Dedifferentiated amniotic fluid mesenchymal stem cell (primary cell): ENCODE measurements at regions not wholly inside any gene's neighbourhood (a gene's known extent, or its start where the extent isn't known, plus 50 kb on each side); places are given as distances from the start of the nearest gene placed in this dataset.
"Not testable (repeated sequence)": the region's sequence is repeated elsewhere in the genome, so short reads cannot be mapped to it uniquely, and the experiment has no call there.

Experiments used
- DNase-seq: peaks from one replicate; pipeline ENCODE4 v3.0.0-alpha.2; 2016; ENCODE audit errors: extremely low spot score

DNA sequence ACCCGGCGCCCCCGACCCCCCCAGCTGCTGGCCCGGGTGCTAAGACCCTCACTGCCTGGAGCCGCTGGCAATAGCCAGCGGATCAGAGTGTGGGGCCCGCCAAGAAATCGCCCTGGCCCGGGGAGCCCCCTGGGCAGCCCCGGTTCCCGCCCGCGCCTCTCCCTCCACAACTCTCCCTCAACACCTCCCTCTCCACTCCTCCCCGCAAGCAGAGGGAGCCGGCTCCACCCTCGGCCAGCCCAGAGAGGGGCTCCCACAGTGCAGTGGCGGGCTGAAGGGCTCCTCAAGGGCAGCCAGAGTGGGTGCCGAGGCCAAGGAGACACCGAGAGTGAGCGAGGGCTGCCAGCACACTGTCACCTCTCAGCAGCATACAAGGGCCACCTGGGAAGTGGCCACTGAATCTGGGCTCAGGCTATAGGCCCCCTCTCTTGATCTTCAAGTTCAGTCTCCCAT, 385.5 kb downstream of the SEC14L1 start:
- DNase-seq, result no peak

DNA sequence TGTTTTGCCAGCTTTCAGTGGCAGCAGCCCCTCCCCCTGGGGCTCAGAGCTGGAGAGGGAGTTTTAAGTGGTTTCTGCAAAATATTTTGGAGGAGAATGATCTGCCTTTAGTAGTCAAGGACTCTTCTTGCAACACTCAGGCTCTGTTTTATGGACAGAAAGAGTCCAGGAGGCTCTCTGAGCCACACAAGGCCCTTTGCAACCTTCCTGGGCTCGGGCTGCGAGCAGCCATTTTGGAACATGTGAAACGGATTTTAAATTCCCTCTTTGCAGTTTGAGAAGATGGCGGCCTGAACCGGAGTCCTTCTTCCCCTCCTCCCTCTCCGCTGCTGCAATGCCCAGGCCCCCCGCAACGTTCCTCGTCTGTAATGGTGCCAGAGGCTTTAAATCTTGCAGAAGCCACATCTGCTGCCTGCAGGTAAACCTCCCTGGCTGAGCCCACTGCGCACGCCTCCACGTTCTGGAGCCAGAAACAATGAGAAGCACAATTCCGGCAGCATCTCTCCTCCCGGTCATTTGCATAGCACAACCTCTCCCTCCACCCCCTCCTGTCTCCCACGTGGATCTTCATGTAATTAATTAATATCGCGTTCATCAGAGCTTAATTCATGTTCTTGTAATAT, 386.1 kb downstream of the SEC14L1 start:
- no peak for DNase-seq

DNA sequence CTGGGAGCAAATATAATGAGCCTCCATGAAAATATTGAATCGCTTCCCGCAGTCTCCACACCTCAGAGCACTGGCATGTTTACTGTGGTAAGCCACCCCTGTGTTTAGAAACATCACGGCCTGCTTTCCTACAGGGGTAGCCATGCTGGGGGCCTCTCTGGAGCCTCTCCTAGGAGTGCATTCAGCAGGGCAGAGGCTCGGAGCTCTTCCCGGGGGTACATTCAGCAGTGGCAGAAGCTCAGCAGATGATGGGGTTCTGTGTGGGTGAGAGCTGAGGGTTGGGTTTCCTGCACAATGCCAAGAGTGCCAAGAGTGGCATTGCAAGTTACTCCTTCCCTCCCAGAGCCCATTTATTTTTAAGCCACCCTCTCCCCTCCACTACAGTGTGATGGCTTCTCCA, 386.6 kb downstream of the SEC14L1 start:
- no peak for DNase-seq

DNA sequence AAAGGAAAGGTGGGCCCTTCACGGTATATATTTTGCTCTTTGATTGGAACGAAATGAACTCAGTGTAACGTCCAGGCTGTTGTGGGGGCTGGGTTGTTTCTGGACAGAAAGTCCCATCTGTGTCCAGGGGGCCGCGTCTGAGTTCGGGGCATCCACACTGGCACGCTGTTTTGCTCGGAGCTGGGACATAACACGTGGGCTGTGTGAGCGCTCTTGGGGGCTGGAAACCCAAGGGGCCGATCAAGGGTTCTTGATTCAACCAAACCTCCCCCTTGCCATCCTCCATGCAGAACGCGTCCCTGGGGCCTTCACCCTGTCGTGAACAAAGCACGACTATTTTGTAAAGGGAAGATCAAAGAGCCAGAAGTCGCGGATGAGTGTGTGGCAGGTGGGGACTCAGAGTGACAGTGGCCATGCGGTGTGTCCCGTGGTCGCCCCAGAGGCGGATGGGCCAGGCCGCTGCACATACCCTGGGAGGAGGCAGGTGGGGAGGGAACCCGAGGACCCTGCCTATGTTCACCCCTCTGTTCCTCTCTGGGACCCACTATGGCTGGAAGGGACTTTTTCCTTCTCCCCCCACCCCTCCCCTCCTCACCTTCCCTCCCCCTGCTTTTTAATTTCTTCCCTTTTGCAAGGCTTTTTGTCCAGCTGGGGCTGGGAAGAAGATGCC, 387.2 kb downstream of the SEC14L1 start:
- DNase-seq, result no peak

DNA sequence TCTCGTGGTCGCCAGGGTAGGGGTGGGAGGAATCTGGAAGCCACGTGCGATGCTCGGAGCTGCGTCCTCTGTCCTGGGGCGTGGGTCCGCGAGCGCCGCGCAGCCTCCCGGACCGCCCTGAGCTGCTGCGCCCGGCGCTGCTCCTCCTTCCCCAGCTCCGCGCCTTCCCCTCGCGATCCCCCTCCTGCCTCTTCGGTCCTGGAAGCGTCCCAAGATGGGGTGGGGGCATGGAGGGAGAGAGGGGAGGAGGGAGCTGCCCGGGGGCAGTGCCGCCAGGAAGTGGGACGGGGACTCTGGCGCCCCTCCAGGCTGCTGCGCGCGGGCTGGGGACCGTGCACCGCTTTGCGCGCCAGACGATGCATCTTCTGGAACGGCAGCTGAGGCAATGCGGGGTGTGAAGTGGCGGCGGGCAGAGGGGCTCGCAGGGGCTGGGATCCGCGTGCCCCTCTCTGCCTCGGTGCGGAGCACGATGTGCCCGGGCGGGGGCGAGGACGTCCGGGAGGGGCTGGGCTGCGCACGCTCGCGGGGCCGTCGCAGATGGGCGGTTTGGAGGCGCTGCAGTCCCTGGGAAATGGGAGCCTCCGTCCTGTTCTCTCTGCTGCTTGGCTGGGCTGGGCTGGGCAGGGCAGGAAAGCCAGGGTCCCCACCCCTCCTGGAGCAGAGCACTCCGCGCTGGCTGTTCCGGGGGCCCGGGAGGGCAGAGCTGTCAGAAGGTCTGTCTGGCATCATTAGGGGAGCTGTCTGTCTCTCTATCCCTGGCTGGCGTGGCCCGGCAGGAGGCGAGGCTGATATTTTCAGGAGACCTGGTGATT, 388.0 kb downstream of the SEC14L1 start:
- no peak for DNase-seq

DNA sequence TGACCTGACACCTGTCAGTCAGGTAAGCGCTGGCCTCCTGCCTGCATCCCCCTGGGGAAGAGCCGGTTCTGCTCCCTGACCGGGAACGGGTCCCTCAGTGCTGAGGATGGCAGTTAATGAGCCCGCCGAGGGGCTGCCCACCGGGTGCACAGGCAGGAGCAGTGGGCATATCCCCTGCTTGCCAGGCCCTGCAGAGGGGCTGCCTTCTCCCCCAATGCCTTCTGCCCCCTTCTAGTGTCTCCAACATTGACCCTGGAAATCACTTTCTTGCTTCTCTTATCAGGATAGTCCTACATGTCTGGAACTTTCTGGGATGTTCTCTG, 388.5 kb downstream of the SEC14L1 start:
- no peak for DNase-seq

DNA sequence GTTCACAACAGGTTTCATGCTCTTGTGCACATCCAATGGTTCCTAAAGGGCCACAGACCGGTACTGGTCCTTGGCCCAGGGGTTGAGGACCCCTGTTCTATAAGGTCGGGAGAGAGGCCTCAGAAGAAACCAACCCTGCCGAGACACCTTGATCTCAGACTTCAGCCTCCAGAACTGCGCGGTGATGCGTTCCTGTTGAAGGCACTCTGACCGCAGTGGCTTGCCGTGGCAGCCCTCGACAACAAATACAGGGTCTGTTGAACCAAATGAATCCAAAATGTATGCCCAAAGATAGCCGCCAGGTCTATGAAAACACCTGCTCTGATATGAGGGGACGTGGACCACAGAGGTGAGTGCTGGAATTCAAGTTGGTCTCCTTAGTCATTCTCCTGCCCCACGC, 389.8 kb downstream of the SEC14L1 start:
- no peak for DNase-seq

DNA sequence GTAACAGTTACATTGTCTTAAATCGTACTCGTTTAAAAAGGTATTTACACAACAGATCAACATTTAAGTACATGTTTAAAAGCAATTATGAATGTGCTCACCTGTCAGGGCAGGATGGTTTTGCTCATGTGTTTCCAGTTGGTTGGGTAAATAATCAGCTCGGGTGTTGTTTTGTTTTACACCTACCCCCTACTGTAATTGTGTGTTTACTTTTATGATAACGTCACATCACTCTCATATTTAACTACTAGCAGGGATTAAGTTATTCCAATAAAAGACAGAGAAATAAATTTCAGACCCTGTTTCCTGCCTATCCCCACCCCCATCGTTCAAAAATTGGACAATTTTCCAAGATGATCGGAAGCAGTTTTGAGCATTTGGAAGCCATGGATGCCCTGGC, 390.2 kb downstream of the SEC14L1 start:
- no peak for DNase-seq

DNA sequence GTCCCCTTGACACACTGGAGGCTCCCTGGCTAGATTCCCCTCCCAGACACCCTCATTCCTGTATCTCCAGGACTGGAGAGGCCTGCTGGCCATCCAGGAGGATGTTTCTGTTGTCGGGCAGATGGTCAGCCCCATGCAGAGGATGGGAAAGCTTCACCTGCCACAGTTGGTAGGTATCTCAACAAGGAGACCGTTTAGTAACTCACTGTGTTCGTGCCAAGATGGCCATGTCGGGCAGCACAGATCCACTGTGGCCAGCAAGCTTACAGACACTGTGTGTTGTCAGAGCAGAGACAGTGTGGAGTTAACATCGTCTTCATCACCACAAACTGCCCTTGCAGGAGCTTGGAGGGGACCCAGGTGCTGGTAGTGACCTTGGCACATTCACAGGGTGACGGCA, 390.9 kb downstream of the SEC14L1 start:
- no peak for DNase-seq

DNA sequence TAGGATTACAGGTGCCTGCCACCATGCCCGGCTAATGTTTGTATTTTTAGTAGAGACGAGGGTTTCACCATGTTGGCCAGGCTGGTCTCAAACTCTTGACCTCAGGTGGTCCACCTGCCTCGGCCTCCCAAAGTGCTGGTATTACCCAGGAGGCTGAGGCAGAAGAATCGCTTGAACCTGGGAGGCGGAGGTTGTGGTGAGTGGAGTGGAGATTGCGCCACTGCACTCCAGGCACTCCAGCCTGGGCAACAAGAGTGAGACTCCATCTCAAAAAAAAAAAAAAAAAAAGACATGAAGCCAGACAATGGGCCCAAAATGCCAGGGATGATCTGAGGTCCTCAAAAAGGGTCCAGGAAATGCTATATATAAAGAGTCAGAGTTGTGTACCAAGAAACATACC, 392.9 kb downstream of the SEC14L1 start:
- DNase-seq, result not testable (repeated sequence)

DNA sequence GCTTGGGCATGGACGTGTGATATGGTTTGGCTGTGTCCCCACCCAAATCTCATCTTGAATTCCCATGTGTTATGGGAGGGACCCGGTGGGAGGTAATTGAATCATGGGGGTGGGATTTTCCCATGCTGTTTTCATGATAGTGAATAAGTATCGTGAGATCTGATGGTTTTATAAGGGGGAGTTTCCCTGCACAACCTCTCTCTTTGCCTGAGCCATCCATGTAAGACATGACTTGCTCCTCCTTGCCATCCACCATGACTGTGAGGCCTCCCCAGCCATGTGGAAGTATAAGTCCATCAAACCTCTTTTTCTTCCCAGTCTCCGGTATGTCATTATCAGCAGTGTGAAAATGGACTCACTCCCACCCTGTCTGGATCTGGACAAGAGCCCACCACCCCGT, 393.4 kb downstream of the SEC14L1 start:
- no peak for DNase-seq

DNA sequence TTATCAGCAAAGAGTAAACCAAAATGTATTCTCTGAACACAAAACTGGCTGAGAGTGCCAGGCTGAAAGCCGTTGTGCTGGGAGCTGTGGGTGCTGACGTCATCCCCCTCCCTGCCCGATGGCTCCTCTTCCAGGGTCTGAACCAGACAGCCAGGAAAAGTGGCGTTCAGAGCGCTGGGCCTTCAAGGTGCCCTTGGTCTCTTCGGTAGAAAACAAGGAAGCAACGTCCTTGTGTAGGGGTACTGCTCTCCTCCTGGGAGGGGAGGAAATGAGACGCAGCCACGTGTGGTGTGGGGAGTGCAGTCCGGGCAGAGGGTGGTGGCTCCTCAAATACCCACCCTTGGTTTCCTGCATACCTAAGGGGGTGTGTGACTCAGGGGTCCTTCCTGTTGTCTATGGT, 394.7 kb downstream of the SEC14L1 start:
- DNase-seq, result no peak

DNA sequence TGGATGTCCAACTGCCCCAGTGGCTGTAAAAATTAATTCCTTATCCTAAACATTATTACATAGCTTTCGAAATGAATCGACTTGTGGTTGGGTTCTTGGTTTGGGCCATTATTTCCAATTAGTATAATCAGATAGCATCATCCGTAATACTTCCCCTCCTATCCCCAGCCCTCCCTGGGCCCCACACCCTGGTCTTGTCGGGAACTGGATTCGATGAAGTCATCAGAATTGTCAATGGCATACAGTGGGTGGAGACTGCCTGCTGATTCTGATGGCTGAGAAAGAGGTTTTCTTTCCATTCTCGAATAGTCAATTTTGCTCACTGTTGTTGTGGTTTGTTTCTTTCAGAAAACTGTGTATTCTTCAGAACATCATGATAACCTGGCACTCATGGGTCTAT, 395.1 kb downstream of the SEC14L1 start:
- DNase-seq, result no peak

DNA sequence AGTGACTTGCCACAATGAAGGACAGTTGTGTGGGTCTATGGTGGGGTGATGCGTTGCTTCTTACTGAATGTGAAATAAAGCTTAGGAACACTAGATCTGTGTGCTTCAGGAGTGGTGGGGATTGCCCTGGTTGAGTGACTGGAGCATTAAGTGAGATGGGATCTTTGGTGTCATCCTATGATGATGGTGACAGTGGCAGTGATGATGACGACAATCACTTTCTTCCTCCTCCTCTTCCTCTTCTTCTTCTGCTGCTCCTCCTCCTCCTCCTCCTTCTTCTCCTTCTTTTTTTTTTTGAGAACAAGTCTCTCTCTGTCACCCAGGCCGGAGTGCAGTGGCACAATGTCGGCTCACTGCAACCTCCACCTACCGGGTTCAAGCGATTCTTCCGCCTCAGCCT, 396.8 kb downstream of the SEC14L1 start:
- no peak for DNase-seq

DNA sequence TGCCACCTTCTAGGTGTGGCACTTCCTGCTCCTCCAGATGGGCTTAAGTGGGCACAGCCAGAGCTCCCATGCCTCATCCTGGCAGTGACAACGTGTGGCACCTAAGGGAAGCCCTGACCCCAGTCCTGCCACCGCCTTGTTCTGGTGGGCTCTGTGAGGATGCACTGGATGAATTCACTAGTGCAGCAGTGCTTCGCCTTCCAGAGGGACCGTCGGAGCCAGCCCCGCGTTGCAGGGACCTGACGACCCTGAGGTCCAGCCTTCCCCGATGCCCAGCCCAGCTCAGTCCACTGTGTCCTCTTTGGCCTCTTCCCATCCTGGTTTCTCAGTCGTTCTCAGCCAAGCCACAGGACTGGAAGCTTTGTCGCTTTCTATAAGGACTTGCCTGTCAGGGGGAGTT, 399.8 kb downstream of the SEC14L1 start:
- DNase-seq, result no peak

DNA sequence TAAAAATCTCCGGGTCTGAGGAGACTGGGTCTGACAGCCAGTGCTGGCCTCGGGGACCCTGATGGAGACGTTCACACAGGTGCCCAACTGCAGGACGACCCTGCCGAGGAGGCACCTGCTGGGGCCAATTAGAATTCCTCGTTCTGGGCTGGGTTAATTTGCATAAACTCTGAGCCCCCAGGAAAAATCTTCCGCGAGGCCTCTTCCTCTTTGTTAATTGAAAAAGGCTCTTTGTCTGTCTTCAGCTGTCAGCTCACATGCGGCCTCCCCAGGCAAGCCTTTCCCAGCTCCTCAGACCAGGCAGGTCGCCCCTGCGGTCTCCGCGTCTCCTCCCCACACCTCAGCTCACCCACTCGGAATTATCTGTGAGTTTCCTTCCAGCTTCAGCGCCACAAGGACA, 400.2 kb downstream of the SEC14L1 start:
- no peak for DNase-seq

DNA sequence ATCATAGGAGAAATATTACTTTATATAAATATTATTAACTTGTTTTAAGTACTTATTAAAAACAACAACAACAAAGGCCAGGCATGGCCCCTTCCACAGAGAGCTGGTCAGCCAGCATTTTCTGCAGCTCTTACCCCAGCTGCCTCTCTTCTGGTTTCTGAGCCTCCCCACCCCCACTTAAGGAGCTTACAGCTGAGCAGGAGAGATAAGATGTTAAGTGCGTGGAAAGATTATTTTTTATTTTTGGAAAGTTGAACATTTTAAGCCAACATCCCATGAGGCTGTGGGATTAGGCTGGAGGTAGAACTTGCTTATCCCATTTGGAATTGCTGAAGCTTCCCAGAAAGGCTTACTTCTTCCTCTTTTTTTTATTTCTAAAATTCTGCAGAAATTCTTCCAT, 401.2 kb downstream of the SEC14L1 start:
- no peak for DNase-seq

DNA sequence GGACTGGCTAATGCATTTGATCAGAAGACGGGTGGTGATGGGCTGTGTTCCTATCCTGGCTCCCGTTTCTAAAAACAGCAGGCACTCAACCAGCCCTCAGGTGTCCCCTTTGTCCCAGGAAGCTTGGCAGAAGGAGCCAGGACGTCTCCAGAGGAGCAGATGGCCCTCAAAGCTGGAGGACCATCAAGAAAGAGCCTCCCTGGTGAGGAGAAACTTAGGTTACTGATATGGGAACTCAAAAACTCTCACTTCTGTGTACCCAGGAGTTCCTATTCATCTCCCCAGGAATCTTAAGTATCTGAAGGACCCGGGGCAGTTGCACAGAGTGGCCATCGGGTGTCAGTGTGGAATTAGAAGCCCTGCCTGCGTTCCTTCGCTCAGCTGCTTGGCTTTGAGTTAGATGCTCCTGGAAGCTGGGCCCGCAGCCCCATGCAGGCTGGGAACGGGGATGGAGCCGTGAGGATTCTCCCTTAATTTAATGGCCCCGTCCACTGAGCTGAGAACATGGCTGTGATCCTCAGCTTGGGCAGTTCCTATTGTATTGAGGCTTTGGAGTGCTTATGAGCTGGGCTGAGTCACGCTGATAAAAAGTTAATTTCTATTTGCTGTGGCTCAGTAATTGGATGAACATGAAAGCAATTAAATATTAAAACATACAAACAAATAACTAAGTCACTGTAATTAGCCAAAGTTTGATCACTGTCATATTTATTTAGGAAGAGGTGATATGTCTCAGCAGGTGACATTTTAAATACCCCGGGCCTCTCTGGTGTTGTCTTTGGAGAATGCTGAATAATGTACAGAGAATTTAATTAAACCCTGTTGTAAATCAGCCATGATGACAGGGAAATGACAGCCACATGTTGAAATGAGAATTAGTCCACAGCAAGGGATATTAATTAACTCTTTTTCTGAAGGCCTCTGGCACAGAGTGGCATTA, 402.1 kb downstream of the SEC14L1 start:
- peak; percentile 89 for DNase-seq

DNA sequence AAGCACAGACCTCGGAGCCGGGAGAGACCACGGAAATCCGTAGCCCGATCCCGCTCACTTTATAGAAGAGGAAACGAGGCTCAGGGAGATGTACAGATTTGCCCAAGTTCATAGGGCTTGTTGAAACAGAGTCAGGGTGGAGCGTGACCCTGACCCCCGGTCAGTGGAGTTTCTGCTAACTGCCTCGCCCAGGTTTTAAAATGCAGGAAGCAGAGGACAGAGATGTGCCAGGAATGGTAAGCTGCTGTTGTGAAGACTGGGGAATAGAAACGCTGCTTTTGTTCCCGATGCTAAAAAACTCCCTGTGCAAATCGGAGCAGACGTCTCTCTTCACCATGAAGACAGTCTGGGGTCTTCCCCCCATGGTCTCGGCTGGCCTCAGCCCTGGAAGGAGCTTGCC, 403.0 kb downstream of the SEC14L1 start:
- DNase-seq, result no peak

DNA sequence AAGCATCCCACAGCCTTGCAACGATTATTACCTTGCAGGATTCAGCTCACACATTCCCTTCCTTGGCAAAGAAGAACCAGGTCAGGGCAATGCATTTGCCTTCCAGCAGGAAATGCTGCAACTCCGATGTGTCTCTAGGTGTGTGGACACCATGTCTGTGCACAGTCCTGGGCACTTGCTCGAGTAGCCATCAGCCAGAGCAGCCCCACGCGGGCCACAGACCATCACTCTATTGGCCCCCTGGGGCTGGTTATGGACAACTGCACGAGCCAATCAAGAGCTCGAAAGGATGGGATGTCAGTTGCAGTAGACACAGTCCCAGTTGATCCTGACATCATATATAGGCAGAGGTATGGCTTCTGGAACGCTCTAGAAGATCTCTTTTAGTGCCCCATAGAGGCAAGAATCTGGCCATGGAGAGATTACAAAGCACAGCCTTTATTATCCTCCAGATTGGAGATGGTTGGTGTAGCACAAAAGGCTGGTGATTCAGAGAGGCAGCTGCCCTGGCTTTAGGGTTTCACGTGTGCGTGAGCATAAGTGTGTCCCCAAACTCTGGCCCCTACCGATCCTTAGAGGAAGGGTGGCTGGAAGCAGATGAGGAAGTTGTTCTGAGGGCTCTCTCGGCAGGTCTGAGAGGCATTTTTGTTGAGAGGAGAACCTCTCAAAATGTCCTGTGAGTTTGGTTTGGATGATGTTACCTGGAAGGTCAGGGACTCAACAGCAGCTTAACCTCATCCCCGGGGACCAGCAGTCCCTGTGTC, 403.8 kb downstream of the SEC14L1 start:
- DNase-seq, result no peak

DNA sequence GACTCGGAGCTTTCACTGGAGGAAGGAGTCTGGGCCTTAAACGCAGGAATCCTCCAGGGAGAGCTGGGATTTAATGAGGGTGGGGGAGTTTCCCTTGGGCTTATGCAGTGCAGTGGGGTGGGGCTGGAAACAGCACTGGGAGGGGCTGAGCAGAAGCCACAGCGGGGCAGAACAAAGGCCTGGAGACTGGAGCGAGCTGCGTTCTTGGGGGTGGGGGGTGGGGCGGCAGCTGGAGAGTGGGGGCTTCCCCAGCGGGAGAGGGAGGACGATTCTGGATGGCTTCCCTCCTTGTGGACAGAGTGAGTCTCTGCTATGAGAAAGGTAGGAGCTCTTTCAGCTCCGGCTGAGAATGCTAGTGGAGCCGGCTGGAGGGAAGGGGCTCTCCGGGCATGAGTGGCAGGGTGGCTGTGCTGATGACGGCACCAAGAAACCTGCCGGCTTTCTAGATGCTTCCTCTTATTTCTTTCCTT, 406.0 kb downstream of the SEC14L1 start:
- DNase-seq, result no peak
